GM12891 (cell line): ENCODE measurements at regions not wholly inside any gene's neighbourhood (a gene's known extent, or its start where the extent isn't known, plus 50 kb on each side); places are given as distances from the start of the nearest gene placed in this dataset.
"Not testable (repeated sequence)": the region's sequence is repeated elsewhere in the genome, so short reads cannot be mapped to it uniquely, and the experiment has no call there.

ENCODE experiments used
- DNase-seq: peaks from one replicate; pipeline ENCODE4 v3.0.0; 2011; ENCODE audit warnings: low spot score; ENCODE audit not compliant: insufficient read length
- FAIRE-seq: peaks from 2 replicates; lab custom pipeline; 2011; peaks lifted over from hg19 to GRCh38; lab: Jason Lieb, UNC
- PAX5 ChIP-seq: IDR thresholded peaks from 2 replicates; pipeline ENCODE4 v1.6.1; 2011; ENCODE audit warnings: low read length, moderate library complexity, mild to moderate bottlenecking; ENCODE audit not compliant: insufficient read depth, severe bottlenecking
- POLR2A ChIP-seq: IDR thresholded peaks from 2 replicates; pipeline ENCODE4 v1.6.1; 2011; ENCODE audit warnings: low read depth, low read length, control low read depth
- POLR2AphosphoS5 ChIP-seq: IDR thresholded peaks from 2 replicates; pipeline ENCODE4 v1.6.1; 2011; ENCODE audit warnings: low read depth, low read length, control low read depth
- POU2F2 ChIP-seq: IDR thresholded peaks from 2 replicates; pipeline ENCODE4 v1.6.1; 2011; ENCODE audit warnings: low read depth, mild to moderate bottlenecking, control low read depth, low read length, moderate library complexity
- SPI1 ChIP-seq: IDR thresholded peaks from 2 replicates; pipeline ENCODE4 v1.6.1; 2011; ENCODE audit warnings: low read depth, low read length, control low read depth
- TAF1 ChIP-seq: IDR thresholded peaks from 2 replicates; pipeline ENCODE4 v1.6.1; 2011; ENCODE audit warnings: low read depth, low read length, control low read depth

GRCh38 chr3:20256144-20256543 lies 70.1 kb upstream of the SGO1 start:
- DNase-seq (no peak), FAIRE-seq (no peak)
- TF ChIP-seq POLR2AphosphoS5 (no peak), POLR2A (no peak), SPI1 (no peak), PAX5 (no peak), POU2F2 (no peak), TAF1 (no peak)

GRCh38 chr3:20254268-20255117 lies 68.5 kb upstream of the SGO1 start:
- no peak for TF ChIP-seq POLR2A
- TF ChIP-seq POU2F2 = no peak
- TF ChIP-seq TAF1 = no peak
- TF ChIP-seq SPI1 = no peak
- TF ChIP-seq POLR2AphosphoS5 = no peak
- no peak for TF ChIP-seq PAX5
- FAIRE-seq = no peak
- no peak for DNase-seq

DNA sequence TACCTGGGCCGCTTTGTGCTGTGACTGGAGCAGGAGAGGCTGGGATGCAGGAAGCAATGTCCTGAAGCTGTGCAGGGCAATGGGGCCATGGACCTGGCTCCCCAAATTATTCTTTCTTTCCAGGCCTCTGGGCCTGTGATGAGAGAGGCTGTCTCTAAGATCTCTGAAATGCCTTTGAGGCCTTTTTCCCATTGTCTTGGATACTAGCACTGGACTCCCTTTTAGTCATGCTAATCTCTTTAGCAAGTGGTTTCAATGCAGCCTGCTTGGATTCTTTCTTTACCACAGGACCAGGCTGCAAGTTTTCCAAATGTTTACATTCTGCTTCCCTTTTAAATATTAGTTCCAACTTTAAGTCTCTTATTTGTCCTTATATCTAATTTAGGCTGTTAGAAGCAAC lies 64.8 kb upstream of the SGO1 start:
- TF ChIP-seq POLR2AphosphoS5 (no peak), PAX5 (no peak), POLR2A (no peak)
- FAIRE-seq (no peak), DNase-seq (no peak)

GRCh38 chr3:20250314-20250713 lies 64.3 kb upstream of the SGO1 start:
- FAIRE-seq (no peak), DNase-seq (no peak)
- TF ChIP-seq SPI1 = no peak
- TF ChIP-seq PAX5 = no peak
- TF ChIP-seq POU2F2 = no peak
- TF ChIP-seq TAF1 = no peak
- no peak for TF ChIP-seq POLR2AphosphoS5

GRCh38 chr3:20246662-20247061 lies 60.7 kb upstream of the SGO1 start:
- no peak for DNase-seq
- FAIRE-seq = no peak
- TF ChIP-seq SPI1 = no peak
- TF ChIP-seq POU2F2 = no peak
- TF ChIP-seq POLR2AphosphoS5 = no peak
- TF ChIP-seq PAX5 = no peak
- no peak for TF ChIP-seq TAF1

- TF ChIP-seq POLR2AphosphoS5 (no peak), SPI1 (no peak), POU2F2 (no peak), TAF1 (no peak), POLR2A (no peak), PAX5 (no peak)
- FAIRE-seq (no peak), DNase-seq (no peak)
Measured at GRCh38 chr3:20245781-20246180, 59.8 kb upstream of the SGO1 start.

- no peak for FAIRE-seq
- DNase-seq = no peak
- TF ChIP-seq POU2F2 (no peak), POLR2AphosphoS5 (no peak), PAX5 (no peak), POLR2A (no peak), SPI1 (no peak), TAF1 (no peak)
Measured at GRCh38 chr3:20240154-20240883, 54.3 kb upstream of the SGO1 start.

GRCh38 chr3:20238199-20238598 lies 52.2 kb upstream of the SGO1 start:
- not testable (repeated sequence) for DNase-seq, FAIRE-seq

DNA sequence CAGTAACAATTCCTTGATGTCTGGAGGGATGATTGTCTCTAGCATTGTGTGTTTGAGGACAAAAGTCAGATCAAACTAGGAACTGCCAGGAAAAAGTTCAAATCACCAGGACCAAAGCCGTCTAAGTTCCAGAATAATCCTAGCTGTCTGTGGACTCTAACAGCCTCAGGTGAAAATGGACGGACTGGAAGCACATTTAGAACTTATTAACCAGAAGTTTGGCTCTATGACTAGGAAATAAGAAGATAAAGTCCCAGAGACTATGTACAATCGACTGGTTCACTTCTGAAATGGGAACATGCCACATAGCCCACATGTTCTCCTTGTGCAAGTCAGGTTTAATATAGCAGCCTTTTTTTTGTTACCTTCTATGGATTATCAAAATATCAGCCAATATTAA lies 50.6 kb upstream of the SGO1 start:
- no peak for FAIRE-seq
- TF ChIP-seq POU2F2 (no peak), POLR2AphosphoS5 (no peak), POLR2A (no peak), SPI1 (no peak), PAX5 (no peak), TAF1 (no peak)
- no peak for DNase-seq
